H54 (cell line): ENCODE measurements at regions not wholly inside any gene's neighbourhood (a gene's known extent, or its start where the extent isn't known, plus 50 kb on each side); places are given as distances from the start of the nearest gene placed in this dataset.

ENCODE experiments used
- DNase-seq: peaks from one replicate; pipeline ENCODE4 v3.0.0; 2011; ENCODE audit warnings: low spot score, mixed read lengths; ENCODE audit not compliant: insufficient read length
- FAIRE-seq: peaks from 3 replicates; lab custom pipeline; 2011; peaks lifted over from hg19 to GRCh38; lab: Jason Lieb, UNC
- POLR2A ChIP-seq: IDR thresholded peaks from 2 replicates; pipeline ENCODE4 v1.6.1; 2011; ENCODE audit warnings: low read depth, mild to moderate bottlenecking, low read length

GRCh38 chr5:56454219-56454862 is 221.2 kb upstream of the ANKRD55 start:
- DNase-seq (no peak), FAIRE-seq (no peak)
- TF ChIP-seq POLR2A: no peak

GRCh38 chr5:56451742-56452141 is 218.6 kb upstream of the ANKRD55 start:
- no peak for FAIRE-seq
- no peak for DNase-seq
- TF ChIP-seq POLR2A: no peak

GRCh38 chr5:56450766-56451165 is 217.6 kb upstream of the ANKRD55 start:
- FAIRE-seq (no peak), DNase-seq (no peak)
- no peak for TF ChIP-seq POLR2A

- no peak for DNase-seq
- no peak for FAIRE-seq
- TF ChIP-seq POLR2A: no peak
Observed at GRCh38 chr5:56449071-56449640, 216.0 kb upstream of the ANKRD55 start.

GRCh38 chr5:56447656-56448055 is 214.5 kb upstream of the ANKRD55 start:
- FAIRE-seq (no peak), DNase-seq (no peak)
- no peak for TF ChIP-seq POLR2A

GRCh38 chr5:56447232-56447631 is 214.1 kb upstream of the ANKRD55 start:
- no peak for TF ChIP-seq POLR2A
- FAIRE-seq: no peak

GRCh38 chr5:56446728-56447127 is 213.6 kb upstream of the ANKRD55 start:
- FAIRE-seq (no peak), DNase-seq (no peak)
- TF ChIP-seq POLR2A: no peak

More at GRCh38 chr5:56447232-56447631, 214.1 kb upstream of the ANKRD55 start:
- DNase-seq: no peak

GRCh38 chr5:56443826-56444225 is 210.7 kb upstream of the ANKRD55 start:
- no peak for TF ChIP-seq POLR2A

GRCh38 chr5:56440871-56441740 is 208.0 kb upstream of the ANKRD55 start:
- FAIRE-seq (no peak), DNase-seq (no peak)
- no peak for TF ChIP-seq POLR2A

More at GRCh38 chr5:56443826-56444225, 210.7 kb upstream of the ANKRD55 start:
- FAIRE-seq: no peak
- DNase-seq: no peak

- no peak for TF ChIP-seq POLR2A
- DNase-seq (no peak), FAIRE-seq (no peak)
Observed at GRCh38 chr5:56434986-56435385, 201.9 kb upstream of the ANKRD55 start.

GRCh38 chr5:56433039-56433617 is 200.0 kb upstream of the ANKRD55 start:
- FAIRE-seq (no peak), DNase-seq (no peak)
- no peak for TF ChIP-seq POLR2A

GRCh38 chr5:56432321-56432720 is 199.2 kb upstream of the ANKRD55 start:
- FAIRE-seq (no peak), DNase-seq (no peak)
- TF ChIP-seq POLR2A: no peak

- DNase-seq (no peak), FAIRE-seq (no peak)
- TF ChIP-seq POLR2A: no peak
Observed at GRCh38 chr5:56430422-56430821, 197.3 kb upstream of the ANKRD55 start.

- FAIRE-seq: no peak
- no peak for DNase-seq
- no peak for TF ChIP-seq POLR2A
Observed at GRCh38 chr5:56429110-56429561, 196.0 kb upstream of the ANKRD55 start.
